ENCODE measurements at regions not wholly inside any gene's neighbourhood (a gene's known extent, or its start where the extent isn't known, plus 50 kb on each side); places are given as distances from the start of the nearest gene placed in this dataset.
"Not testable (repeated sequence)": the region's sequence is repeated elsewhere in the genome, so short reads cannot be mapped to it uniquely, and the experiment has no call there.

DNA sequence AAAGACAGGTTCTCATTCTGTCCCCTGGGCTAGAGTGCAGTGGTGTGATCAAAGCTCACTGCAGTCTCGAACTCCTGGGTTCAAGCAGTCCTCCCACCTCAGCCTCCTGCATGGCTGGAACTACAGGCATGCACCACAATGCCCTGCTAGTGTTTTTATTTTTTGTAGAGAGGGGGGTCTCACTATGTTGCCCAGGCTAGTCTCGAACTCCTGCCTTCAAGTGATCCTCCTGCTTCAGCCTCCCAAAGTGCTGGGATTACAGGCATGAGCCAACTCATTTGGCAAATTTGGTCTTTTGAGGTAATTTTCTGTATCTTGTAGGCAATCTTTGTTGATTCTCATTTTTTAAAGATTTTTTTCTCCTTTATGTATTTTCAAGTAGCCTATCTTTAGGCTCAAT lies 205.7 kb downstream of the ZIC5 start:
- DNase-seq = no peak

DNA sequence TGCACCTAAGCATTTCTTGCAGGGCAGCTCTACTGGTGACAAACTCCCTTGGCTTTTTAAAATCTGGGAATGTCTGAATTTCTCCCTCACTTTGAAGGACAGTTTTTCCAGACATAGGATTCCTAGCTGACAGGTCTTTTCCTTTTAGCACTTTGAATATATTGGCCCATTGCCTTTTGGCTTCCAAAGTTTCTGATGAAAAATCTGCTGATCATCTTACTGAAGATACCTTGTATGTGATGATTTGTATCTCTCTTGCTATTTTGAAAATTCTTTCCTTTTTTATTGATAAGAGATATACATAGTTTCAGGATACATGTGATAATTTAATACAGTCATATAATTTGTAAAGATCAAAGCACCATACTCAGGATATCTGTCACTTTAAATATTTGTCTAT lies 211.1 kb downstream of the ZIC5 start:
- DNase-seq = no peak

- no peak for DNase-seq
These were observed 212.4 kb downstream of the ZIC5 start for GRCh38 chr13:99759163-99759552.

DNA sequence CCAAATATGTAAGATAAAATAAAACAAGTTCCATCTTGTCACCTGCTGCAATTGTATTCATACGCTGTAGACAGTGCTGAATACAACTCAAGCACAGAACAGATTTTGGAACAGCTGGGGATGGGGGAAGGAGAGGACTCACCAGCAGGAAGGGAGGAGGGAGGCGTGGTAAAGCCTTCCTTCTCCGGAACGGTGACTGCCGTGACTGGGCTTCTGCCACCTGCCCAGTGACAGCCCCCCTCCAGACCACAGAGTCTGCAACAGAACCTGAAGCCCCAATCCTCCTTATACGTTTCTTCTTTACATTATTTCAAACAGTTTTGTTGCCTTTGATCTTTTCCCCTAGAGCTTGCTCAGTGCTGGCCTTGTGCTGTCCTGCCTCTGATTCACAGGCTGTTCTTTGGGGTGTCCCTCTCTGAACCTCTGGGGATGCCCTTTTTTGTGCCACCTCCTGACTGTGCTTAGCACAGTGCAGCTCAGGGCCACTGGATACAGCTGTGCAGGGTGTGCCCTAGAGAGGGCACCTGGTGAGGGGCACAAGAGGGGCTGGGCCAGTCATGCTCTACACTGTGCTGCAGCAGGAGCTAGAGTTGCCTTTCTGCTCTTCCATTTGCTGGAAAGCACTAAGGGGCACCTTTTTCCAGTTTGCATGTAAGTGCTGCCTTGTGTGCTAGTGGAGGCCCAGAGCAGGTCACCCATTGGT lies 213.0 kb downstream of the ZIC5 start:
- DNase-seq = no peak

DNA sequence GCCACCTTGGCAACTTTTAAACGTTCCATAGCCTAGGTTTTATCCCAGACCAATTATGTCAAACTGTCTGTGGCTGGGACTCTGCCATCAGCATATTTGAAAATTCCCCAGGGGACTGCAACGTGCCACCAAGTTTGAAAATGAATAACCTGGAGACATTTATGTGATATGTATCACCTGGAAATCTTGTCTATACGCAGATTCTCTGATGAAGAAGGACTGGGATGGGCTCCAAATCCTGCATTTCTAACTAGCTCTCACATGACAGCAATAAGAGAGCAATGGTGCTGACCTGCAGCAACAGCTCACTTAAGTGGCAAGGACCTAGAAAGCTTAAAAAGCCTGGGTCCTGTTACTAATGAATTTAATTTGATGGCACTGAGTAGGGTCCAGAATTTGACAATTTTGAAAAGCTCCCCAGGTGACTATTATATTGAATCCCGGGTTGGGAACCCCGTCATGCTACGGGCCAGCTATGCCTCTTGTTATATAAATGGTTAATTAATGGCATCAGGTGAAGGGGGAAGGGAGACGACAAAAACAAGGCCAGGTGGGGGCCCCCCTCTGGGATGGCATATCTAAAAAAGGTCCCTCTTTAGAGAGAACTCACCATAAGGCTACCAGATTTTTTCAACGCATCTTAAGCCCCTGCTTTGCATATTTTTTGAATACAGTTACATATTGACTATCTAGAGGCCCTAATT lies 213.7 kb downstream of the ZIC5 start:
- DNase-seq = no peak

- DNase-seq = no peak
These were observed 215.3 kb downstream of the ZIC5 start for GRCh38 chr13:99756281-99756680.

DNA sequence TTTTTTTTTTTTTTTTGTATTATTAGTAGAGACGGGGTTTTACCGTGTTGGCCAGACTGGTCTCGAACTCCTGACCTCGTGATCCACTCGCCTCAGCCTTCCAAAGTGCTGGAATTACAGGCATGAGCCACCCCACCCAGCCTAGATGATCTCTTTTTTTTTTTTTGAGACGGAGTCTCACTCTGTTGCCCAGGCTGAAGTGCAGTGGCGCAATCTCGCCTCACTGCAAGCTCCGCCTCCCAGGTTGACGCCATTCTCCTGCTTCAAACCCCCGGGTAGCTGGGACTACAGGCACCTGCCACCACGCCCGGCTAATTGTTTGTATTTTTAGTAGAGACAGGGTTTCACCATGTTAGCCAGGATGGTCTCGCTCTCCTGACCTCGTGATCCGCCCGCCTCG lies 216.8 kb downstream of the ZIC5 start:
- not testable (repeated sequence) for DNase-seq

DNA sequence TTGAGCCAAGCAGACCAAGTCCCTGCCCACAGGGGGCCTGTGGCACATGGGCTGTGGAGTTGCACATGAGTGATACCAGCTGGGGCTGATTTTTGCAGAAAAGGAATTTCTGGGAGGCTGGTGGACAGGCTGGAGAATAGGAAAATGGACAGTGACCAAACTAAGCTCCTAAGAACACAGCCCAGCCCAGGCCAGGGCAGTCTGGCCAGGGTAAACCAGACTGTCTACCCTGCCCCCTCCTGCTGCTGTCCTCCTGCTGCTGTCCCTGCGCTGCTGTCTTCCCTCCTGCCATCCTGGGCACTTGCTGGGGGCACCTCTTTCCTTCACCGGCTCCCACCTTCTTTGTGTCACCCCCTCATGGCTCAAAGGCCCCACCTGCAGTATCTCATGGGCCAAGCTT lies 219.2 kb downstream of the ZIC5 start:
- DNase-seq = no peak

GRCh38 chr13:99751517-99752199 lies 219.9 kb downstream of the ZIC5 start:
- DNase-seq = no peak

- no peak for DNase-seq
These were observed 220.6 kb downstream of the ZIC5 start for GRCh38 chr13:99750951-99751350.

DNA sequence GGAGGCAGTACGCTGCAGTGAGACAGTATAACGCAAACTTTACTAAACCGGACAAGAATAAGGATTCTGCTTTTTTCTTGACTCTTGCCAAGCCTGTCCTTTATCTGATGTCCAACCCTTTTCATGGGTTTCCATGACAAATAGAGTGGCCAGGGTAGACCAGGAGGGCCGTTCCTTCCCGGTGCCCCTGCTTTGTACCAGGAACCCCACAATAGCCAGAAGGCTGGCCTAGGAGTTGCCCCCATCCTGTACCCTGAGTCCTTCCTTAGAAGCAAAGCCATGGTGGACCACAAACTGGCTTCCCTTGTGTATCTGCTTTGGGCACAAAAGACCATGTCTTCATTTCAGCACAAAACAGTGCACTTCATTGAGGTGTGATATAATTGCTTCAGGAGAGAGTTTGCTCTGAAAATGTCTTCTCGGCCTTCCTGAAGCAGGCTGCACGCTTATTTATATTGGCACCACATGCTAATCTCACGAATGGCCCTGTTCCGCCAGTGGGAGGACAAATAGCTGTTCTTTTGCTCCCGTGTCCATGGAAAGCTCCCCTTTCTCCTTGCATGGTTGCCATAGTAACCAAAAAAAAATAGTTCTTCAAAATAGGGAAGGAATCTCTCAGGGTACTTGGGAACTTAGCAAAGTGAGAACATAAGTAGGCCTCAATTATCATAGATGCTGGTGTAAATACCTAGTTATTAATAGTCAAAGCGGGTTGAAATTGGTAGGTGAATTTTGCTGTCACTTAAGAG lies 222.1 kb downstream of the ZIC5 start:
- DNase-seq = no peak

DNA sequence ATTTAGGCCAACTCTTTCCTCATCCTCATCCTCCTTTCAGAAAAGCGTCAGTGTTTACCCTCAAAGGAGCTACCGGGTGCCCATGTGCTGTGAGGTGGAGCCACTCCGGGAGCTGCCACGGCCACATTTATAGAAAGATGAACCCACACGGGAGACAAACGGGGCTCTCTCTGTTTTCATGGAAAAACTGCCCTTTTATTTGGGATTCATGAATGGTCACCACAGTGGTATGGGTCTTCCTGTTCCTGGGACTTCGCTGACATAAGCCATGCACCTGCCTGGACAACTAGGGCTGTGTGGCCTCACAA lies 224.2 kb downstream of the ZIC5 start:
- DNase-seq = no peak

DNA sequence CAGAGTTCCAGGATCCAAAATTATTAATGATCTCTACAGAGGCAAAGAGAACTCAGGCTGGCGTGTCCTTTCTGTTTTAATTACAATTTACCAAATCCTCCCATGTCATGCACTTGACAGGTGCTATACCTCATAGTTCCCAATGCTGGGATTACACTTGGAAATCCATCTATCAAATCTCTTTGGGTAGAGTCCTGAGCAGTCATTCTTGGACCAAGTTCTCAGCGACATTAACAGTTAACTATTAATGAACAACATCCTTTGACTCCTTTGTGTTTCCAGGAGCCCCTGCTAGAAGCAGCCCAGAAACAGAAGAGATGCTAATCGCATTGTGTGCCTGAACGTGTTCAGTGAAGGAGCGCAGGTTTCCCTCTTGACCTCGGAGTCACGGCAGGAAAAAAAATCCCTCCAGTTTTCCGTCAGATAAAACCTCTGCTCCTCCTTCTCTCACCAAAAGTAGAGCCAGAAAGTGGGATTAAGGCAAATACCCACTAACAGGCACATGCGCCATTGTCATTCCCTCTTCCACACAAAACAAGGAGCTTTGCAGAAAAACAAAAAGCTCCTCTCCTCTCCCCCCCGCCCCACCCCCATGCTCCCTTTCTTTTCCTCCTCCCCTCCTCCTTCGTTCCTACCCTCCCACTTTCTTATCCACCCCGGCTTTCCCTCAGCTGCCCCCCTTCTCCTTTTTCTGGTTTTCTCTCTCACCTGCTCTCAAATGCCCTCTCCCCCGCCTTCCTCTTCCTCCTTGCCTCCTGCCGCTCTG lies 224.7 kb downstream of the ZIC5 start:
- no peak for DNase-seq

GRCh38 chr13:99743094-99743493 lies 228.5 kb downstream of the ZIC5 start:
- DNase-seq = no peak

DNA sequence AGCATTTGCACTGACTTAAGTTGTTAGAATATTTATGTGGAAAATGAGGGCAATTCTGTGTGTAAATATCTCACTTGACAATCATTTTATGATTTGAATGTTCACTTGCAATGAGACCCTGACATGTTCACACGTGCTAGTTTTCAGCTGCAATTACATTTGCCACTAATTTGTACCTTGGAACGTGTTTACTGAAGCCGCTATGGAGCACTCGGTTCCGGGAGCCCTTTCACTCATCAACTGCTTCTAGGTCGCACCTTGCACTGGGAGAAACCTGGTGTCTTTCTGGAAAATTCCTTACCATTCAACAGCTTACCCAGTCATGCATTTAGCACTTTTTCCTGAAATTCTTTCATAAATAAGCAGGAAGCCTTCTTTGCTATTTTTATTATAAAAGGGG lies 229.6 kb downstream of the ZIC5 start:
- no peak for DNase-seq

GRCh38 chr13:99740251-99740979 lies 231.2 kb downstream of the ZIC5 start:
- no peak for DNase-seq

DNA sequence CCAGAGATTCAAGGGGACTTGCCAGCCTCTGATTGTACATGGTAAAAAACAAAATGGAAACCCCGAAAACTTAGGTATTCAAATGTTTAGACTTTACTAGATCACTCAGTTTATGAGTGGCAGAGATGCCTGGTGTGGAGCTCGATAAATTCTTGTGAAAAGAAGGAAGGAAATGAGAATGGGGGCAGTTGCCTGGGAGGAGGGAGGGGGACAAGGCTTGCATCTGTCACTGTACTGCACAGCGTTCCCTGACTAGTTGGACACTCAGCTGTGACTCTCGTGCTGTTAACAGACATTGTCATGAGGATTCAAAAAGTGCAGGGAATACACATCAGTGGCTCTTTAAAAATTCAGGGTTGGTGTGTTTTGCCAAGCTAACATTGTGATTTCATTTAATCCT lies 232.9 kb downstream of the ZIC5 start:
- DNase-seq = no peak

DNA sequence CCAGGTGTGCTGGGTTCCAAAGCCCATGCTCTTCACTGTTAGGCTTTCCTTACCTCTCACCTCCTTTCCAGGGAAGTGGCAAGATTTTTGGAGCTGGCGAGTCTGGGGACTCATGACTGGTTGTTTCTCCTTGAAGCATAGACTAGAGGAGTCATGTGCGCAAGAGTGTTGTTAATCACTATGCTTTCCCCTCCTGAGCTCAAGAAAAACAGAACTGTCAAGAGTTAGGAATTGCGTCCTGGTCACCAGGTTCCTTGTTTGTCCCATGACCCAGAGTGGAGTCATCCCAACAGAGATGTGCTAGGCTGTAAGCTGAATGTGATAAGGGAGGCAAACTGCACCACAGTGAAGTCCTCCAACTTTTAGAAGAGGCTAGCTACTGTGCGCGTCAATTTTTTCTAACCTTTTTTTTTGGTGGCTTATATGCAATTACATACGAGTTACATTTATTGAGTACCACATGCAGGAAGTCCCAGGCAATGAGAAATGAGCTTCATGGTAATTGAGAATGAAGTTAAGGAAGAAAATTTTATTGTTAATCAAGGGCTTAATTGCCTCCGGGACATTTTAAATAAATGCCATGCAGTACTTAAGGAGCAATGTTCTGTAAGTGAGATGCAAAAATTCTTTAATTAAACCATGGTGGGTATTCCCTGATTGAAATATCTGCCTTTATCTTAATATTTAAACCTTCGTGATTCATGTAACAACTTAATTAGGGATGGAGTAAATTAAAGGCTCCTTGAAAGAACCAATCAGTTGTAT lies 233.9 kb downstream of the ZIC5 start:
- no peak for DNase-seq

DNA sequence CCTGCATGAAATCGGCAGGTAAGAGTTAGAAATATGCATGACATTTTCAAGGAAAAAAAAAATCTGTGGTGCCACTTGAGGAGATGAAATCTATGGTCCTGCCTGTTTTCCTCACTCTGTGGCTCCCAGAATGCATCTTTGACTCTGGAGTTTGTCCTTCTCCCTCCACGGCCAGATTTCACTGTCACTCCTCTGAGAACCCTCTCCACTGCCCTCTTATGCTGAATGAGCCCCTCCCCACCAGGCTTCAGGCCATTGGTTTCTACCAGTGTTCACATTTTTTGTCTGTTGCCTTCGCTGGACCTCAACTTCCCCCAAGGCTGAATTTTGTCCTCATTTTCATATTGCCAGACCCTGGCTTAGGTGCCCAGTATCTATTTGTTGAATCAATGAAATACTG lies 235.0 kb downstream of the ZIC5 start:
- DNase-seq = no peak

- DNase-seq = no peak
These were observed 232.9 kb downstream of the TM9SF2 start for GRCh38 chr13:99734013-99734693.

GRCh38 chr13:99733346-99733745 lies 232.1 kb downstream of the TM9SF2 start:
- no peak for DNase-seq
